Mesenchymal stem cell (in vitro differentiated cells and primary cell): ENCODE measurements at regions not wholly inside any gene's neighbourhood (a gene's known extent, or its start where the extent isn't known, plus 50 kb on each side); places are given as distances from the start of the nearest gene placed in this dataset.

Experiments used
- DNase-seq: peaks from one replicate; pipeline ENCODE4 v3.0.0-alpha.2; 2013
- H2AFZ ChIP-seq: one replicate; pipeline ENCODE4 v1.6.1; 2013; ENCODE audit warnings: low read depth, mild to moderate bottlenecking, control low read depth, inconsistent platforms, low read length, moderate library complexity
- H2AK5ac ChIP-seq: 2 replicates; pipeline ENCODE4 v1.6.1; 2013; ENCODE audit warnings: low read length, moderate library complexity, mild to moderate bottlenecking, inconsistent platforms; ENCODE audit not compliant: severe bottlenecking
- H2BK120ac ChIP-seq: one replicate; pipeline ENCODE4 v1.6.1; 2013; ENCODE audit warnings: low read depth, mild to moderate bottlenecking, inconsistent platforms, low read length, moderate library complexity
- H2BK12ac ChIP-seq, 2 experiments: one replicate each; pipeline ENCODE4 v1.6.1; 2013; ENCODE audit warnings: inconsistent platforms in 2 of 2, low read length in 2 of 2, mild to moderate bottlenecking in 2 of 2, moderate library complexity in 2 of 2, control low read depth in 1 of 2
- H2BK15ac ChIP-seq: one replicate; pipeline ENCODE4 v1.6.1; 2013; ENCODE audit warnings: mild to moderate bottlenecking, low read depth, inconsistent platforms; ENCODE audit not compliant: poor library complexity, severe bottlenecking
- H2BK5ac ChIP-seq: 2 replicates; pipeline ENCODE4 v1.6.1; 2013; ENCODE audit warnings: low read depth, mild to moderate bottlenecking, low read length, control low read depth, inconsistent platforms; ENCODE audit not compliant: poor library complexity, severe bottlenecking
- H3K14ac ChIP-seq, 2 experiments: one replicate each; pipeline ENCODE4 v1.6.1; 2013; ENCODE audit warnings: inconsistent platforms in 2 of 2, low read length in 2 of 2, control low read depth in 1 of 2, mild to moderate bottlenecking in 1 of 2, moderate library complexity in 1 of 2
- H3K18ac ChIP-seq, 2 experiments: one replicate each; pipeline ENCODE4 v1.6.1; 2013; ENCODE audit warnings: inconsistent platforms in 2 of 2, low read length in 2 of 2, control low read depth in 1 of 2, low read depth in 1 of 2, mild to moderate bottlenecking in 1 of 2
- H3K23ac ChIP-seq, 2 experiments: one replicate each; pipeline ENCODE4 v1.6.1; 2013; ENCODE audit warnings: inconsistent platforms in 2 of 2, low read length in 2 of 2, mild to moderate bottlenecking in 2 of 2, moderate library complexity in 2 of 2, control low read depth in 1 of 2
- H3K27ac ChIP-seq: 2 replicates; pipeline ENCODE4 v1.5.1; 2013; ENCODE audit warnings: mild to moderate bottlenecking, moderate library complexity, low read length, control low read depth, inconsistent platforms; ENCODE audit not compliant: poor library complexity, severe bottlenecking
- H3K27me3 ChIP-seq, 2 experiments: 2 replicates each; pipeline versions ENCODE4 v1.6.1 to v1.7.0; 2013; ENCODE audit warnings: low read length in 2 of 2, mild to moderate bottlenecking in 2 of 2, moderate library complexity in 2 of 2, control low read depth in 1 of 2, inconsistent platforms in 1 of 2; ENCODE audit not compliant: control insufficient read depth in 1 of 2, insufficient read depth in 1 of 2
- H3K36me3 ChIP-seq, 2 experiments: 2 replicates each; pipeline versions ENCODE4 v1.6.1 to v1.7.0; 2013; ENCODE audit warnings: low read length in 2 of 2, control low read depth in 1 of 2, inconsistent platforms in 1 of 2, low read depth in 1 of 2, mild to moderate bottlenecking in 1 of 2; ENCODE audit not compliant: insufficient read depth in 2 of 2, control insufficient read depth in 1 of 2
- H3K4ac ChIP-seq, 2 experiments: one replicate each; pipeline ENCODE4 v1.6.1; 2013; ENCODE audit warnings: inconsistent platforms in 2 of 2, low read length in 2 of 2, mild to moderate bottlenecking in 2 of 2, moderate library complexity in 2 of 2, control low read depth in 1 of 2, low read depth in 1 of 2
- H3K4me1 ChIP-seq: 2 replicates; pipeline ENCODE4 v1.6.1; 2013; ENCODE audit warnings: low read depth, low read length, control low read depth; ENCODE audit not compliant: control insufficient read depth, insufficient read depth
- H3K4me2 ChIP-seq: 2 replicates; pipeline ENCODE4 v1.6.1; 2013; ENCODE audit warnings: low read length, mild to moderate bottlenecking, inconsistent platforms; ENCODE audit not compliant: poor library complexity, severe bottlenecking
- H3K4me3 ChIP-seq, 2 experiments: 2 replicates each; pipeline versions ENCODE4 v1.5.1 to v1.7.0; 2013; ENCODE audit warnings: low read length in 2 of 2, mild to moderate bottlenecking in 2 of 2, control low read depth in 1 of 2, low read depth in 1 of 2; ENCODE audit not compliant: insufficient read depth in 1 of 2
- H3K79me1 ChIP-seq: replicated peaks from 2 replicates; pipeline ENCODE4 v1.6.1; 2013; ENCODE audit warnings: mild to moderate bottlenecking, control low read depth, low read length, inconsistent platforms; ENCODE audit not compliant: poor library complexity, severe bottlenecking
- H3K9ac ChIP-seq: 2 replicates; pipeline ENCODE4 v1.7.0; 2013; ENCODE audit warnings: mild to moderate bottlenecking, low read length, moderate library complexity
- H3K9me3 ChIP-seq: 2 replicates; pipeline ENCODE4 v1.7.0; 2013; ENCODE audit warnings: mild to moderate bottlenecking, low read length; ENCODE audit not compliant: control insufficient read depth
- H4K8ac ChIP-seq: one replicate; pipeline ENCODE4 v1.6.1; 2013; ENCODE audit warnings: inconsistent platforms, mild to moderate bottlenecking, low read length, moderate library complexity
- H4K91ac ChIP-seq: one replicate; pipeline ENCODE4 v1.6.1; 2013; ENCODE audit warnings: mild to moderate bottlenecking, low read length, inconsistent platforms
- WGBS: methylation state at CpG from one replicate; pipeline ENCODE4 v1.1.7; 2013; ENCODE audit warnings: mixed read lengths; 5-methylcytosine and 5-hydroxymethylcytosine counted together

DNA sequence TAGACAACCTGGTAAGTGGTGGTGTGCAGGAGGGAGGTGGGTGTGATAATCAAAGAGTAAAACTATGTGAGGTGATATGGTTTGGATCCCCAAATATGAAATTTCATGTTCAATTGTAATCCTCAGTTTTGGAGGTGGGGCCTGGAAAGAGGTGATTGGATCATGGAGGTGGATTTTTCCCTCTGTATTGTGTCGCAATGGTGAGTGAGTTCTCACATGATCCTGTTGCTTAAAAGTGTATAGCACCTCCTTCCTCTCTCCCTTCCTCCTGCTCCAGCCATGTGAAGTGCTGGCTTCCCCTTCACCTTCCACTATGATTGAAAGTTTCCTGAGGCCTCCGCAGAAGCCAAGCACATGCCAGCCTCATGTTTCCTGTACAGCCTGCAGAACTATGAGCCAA, 270.2 kb upstream of the FOXG1 start:
- no peak overlapping the region for H3K4ac ChIP-seq
- H3K27ac ChIP-seq, result no peak overlapping the region
- H2BK12ac ChIP-seq, result no peak overlapping the region
- WGBS, result 77% methylated on average over 1 of the region's 2 CpGs
- no peak overlapping the region for H3K23ac ChIP-seq
- no peaks in the 10 kb centered on the region for H3K79me1 ChIP-seq
- H3K9me3 ChIP-seq, result no peaks in the 10 kb centered on the region
- H3K14ac ChIP-seq, result no peak overlapping the region
- no peaks in the 10 kb centered on the region for H3K36me3 ChIP-seq
- H2BK15ac ChIP-seq, result no peak overlapping the region
- no peak overlapping the region for H3K4me2 ChIP-seq
- H2AK5ac ChIP-seq, result no peak overlapping the region
- no peaks in the 10 kb centered on the region for H3K4me1 ChIP-seq
- H4K91ac ChIP-seq, result no peak overlapping the region
- no peak overlapping the region for H2AFZ ChIP-seq
- H4K8ac ChIP-seq, result no peak overlapping the region
- no peaks in the 10 kb centered on the region for H3K27me3 ChIP-seq
- no peak overlapping the region for H3K4me3 ChIP-seq
- H3K18ac ChIP-seq, result no peak overlapping the region
- no peak overlapping the region for H2BK120ac ChIP-seq
- H2BK5ac ChIP-seq, result no peak overlapping the region
- no peak overlapping the region for H3K9ac ChIP-seq
- DNase-seq, result no peak

DNA sequence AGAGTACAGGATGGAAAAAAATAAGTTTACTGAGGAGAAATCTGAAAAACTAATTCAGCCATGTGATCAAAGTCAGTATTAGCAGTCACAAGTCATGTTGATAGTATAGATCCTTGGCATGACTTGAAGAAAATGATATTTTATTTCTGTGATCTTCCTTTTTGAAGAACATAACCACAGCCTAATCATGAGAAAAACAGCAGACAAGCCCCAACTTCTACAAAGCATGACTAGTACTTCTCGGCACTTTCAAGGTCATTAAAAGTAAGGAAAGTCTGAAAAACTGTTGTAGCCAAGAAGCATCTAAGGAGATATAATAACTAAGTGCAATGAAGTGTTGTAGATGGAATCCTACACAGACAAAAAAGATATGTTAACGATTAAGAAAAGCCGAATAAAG, 264.1 kb upstream of the FOXG1 start:
- Histone ChIP-seq H2AK5ac (no peak overlapping the region), H2BK12ac (no peak overlapping the region), H3K18ac (no peak overlapping the region), H3K4ac (no peak overlapping the region), H3K79me1 (no peaks in the 10 kb centered on the region), H2BK15ac (no peak overlapping the region), H3K4me2 (no peak overlapping the region), H3K27me3 (no peaks in the 10 kb centered on the region), H4K8ac (no peak overlapping the region), H3K9ac (no peak overlapping the region), H2AFZ (no peak overlapping the region), H2BK120ac (no peak overlapping the region), H3K14ac (no peak overlapping the region), H3K9me3 (no peaks in the 10 kb centered on the region), H3K4me3 (no peak overlapping the region), H3K27ac (no peak overlapping the region), H3K4me1 (no peaks in the 10 kb centered on the region), H4K91ac (no peak overlapping the region), H3K36me3 (no peaks in the 10 kb centered on the region), H3K23ac (no peak overlapping the region), H2BK5ac (no peak overlapping the region)
- no peak for DNase-seq
- 67% methylated on average over 1 of the region's 3 CpGs for WGBS

DNA sequence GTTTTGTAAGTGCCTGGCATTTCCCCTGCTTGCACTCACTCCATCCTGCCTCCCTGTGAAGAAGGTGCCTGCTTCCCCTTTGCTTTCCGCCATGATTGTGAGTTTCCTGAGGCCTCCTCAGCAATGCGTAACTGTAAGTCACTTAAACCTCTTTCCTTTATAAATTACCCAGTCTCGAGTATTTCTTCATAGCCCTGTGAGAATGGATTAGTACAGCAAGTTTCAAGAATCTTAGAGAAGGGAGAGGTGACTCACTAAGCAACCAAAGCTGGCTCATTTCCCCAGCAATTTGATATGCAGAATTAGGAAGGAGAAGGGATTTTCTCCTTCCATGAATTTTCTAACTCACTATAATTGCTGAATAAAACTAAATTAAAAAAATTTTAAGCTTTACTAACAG, 251.0 kb upstream of the FOXG1 start:
- no peaks in the 10 kb centered on the region for H3K36me3 ChIP-seq
- no peak overlapping the region for H2AFZ ChIP-seq
- no peak overlapping the region for H2BK120ac ChIP-seq
- no peaks in the 10 kb centered on the region for H3K9me3 ChIP-seq
- H3K4me3 ChIP-seq, result no peak overlapping the region
- no peak overlapping the region for H3K4ac ChIP-seq
- H3K4me2 ChIP-seq, result no peak overlapping the region
- no peak overlapping the region for H3K27ac ChIP-seq
- H2AK5ac ChIP-seq, result no peak overlapping the region
- H3K9ac ChIP-seq, result no peak overlapping the region
- no peak overlapping the region for H3K23ac ChIP-seq
- H4K91ac ChIP-seq, result no peak overlapping the region
- H4K8ac ChIP-seq, result no peak overlapping the region
- no peak for DNase-seq
- H3K4me1 ChIP-seq, result peaks cover 1% of the 10 kb centered on the region
- H2BK15ac ChIP-seq, result no peak overlapping the region
- H3K27me3 ChIP-seq, result no peaks in the 10 kb centered on the region
- no peak overlapping the region for H2BK5ac ChIP-seq
- H2BK12ac ChIP-seq, result no peak overlapping the region
- H3K14ac ChIP-seq, result no peak overlapping the region
- WGBS, result 83% methylated on average over 1 of the region's 3 CpGs
- no peaks in the 10 kb centered on the region for H3K79me1 ChIP-seq
- H3K18ac ChIP-seq, result no peak overlapping the region

DNA sequence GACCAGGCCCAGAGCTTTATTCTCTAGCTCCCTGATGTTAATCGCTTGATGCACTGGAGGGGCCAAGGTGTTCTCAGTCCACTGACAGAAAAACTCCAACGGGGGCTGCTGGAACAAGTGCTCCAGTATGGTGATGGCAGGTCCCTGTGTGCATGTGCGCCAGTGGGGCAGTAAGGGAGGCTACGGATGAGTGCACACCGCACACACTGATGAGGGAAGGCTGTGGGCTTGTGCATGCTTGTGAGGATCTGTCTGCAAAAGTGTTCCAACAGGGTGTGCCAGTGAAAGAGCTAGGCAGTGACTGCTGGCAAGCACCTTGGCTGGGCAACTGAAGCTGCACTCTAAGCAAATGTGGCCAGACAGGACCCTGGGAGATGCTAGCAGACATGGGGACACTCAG, 229.7 kb upstream of the FOXG1 start:
- H3K14ac ChIP-seq, result no peak overlapping the region
- H3K4me3 ChIP-seq, result no peak overlapping the region
- H3K27ac ChIP-seq, result no peak overlapping the region
- H2BK15ac ChIP-seq, result no peak overlapping the region
- H2AK5ac ChIP-seq, result no peak overlapping the region
- no peak overlapping the region for H3K18ac ChIP-seq
- H4K8ac ChIP-seq, result no peak overlapping the region
- H3K4me1 ChIP-seq, result no peaks in the 10 kb centered on the region
- H3K23ac ChIP-seq, result no peak overlapping the region
- no peak overlapping the region for H3K4ac ChIP-seq
- no peak overlapping the region for H3K9ac ChIP-seq
- H3K79me1 ChIP-seq, result no peaks in the 10 kb centered on the region
- H2BK120ac ChIP-seq, result no peak overlapping the region
- H3K9me3 ChIP-seq, result no peaks in the 10 kb centered on the region
- 73% methylated on average over 5 of the region's 5 CpGs for WGBS
- H3K36me3 ChIP-seq, result no peaks in the 10 kb centered on the region
- no peak overlapping the region for H2BK12ac ChIP-seq
- H4K91ac ChIP-seq, result no peak overlapping the region
- H3K4me2 ChIP-seq, result no peak overlapping the region
- no peak overlapping the region for H2AFZ ChIP-seq
- no peaks in the 10 kb centered on the region for H3K27me3 ChIP-seq
- no peak overlapping the region for H2BK5ac ChIP-seq
- DNase-seq, result no peak
